Activated CD8-positive, alpha-beta memory T cell treated with anti-CD3 and anti-CD28 coated beads, Interleukin-2, amount 10 ng/mL, durations not matched to agents 7 days and 5 days (primary cell): ENCODE measurements at regions not wholly inside any gene's neighbourhood (a gene's known extent, or its start where the extent isn't known, plus 50 kb on each side); places are given as distances from the start of the nearest gene placed in this dataset.

Experiments
- ATAC-seq: fragments of 150-1000 bp; cut with Tn5 transposase; one replicate; pipeline ENCODE4 v1.10.0; 2021; ENCODE audit warnings: moderate library complexity
- CTCF ChIA-PET: fragments of 350-600 bp; sonication (Branson Sonifier 250); formaldehyde crosslinking; loops from one replicate; lab custom pipeline; 2021; ENCODE audit warnings: antibody characterized with exemption; lab: Charles Lee
- DNase-seq: peaks from one replicate; pipeline ENCODE4 v3.0.0-alpha.2; 2020
- H3K27ac Mint-ChIP-seq: one replicate; pipeline ENCODE4 v1.8.0; 2021; ENCODE audit warnings: mild to moderate bottlenecking, mixed read lengths
- H3K27me3 Mint-ChIP-seq: one replicate; pipeline ENCODE4 v1.8.0; 2021; ENCODE audit warnings: mixed read lengths
- H3K36me3 Mint-ChIP-seq: one replicate; pipeline ENCODE4 v1.8.0; 2021; ENCODE audit warnings: mild to moderate bottlenecking, mixed read lengths
- H3K4me1 Mint-ChIP-seq: one replicate; pipeline ENCODE4 v1.8.0; 2021; ENCODE audit warnings: mixed read lengths
- H3K4me3 Mint-ChIP-seq: one replicate; pipeline ENCODE4 v1.8.0; 2021; ENCODE audit warnings: mild to moderate bottlenecking, moderate library complexity, mixed read lengths
- H3K9me3 Mint-ChIP-seq: one replicate; pipeline ENCODE4 v1.8.0; 2022; ENCODE audit warnings: low read depth, mixed read lengths

DNA sequence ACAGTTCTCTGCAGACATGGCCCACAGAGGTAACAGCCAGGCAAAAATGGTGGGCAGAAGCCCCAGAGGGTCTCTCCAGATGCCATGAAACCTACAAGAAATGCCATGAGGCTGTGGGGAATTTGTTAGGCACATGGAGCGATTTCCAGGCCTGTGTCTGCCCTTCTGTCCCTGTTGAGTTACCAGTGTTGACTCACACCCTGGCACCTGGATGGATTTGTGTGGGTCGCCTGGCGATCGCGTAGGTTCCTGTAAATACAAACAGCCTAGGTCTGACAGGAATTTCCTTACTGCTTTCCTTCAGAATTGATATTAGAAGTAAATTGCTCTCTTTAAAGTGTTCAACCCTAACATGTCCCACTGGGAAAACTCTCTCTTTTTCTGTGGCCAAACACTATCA is 164.9 kb upstream of the EEPD1 start:
- Mint-ChIP-seq H3K9me3 (no peaks in the 10 kb centered on the region), H3K36me3 (no peaks in the 10 kb centered on the region), H3K4me3 (no peak overlapping the region), H3K27me3 (peaks cover 11% of the 10 kb centered on the region), H3K4me1 (no peaks in the 10 kb centered on the region), H3K27ac (no peak overlapping the region)
- ATAC-seq (no peak), DNase-seq (no peak)
- CTCF ChIA-PET = no interaction called here

DNA sequence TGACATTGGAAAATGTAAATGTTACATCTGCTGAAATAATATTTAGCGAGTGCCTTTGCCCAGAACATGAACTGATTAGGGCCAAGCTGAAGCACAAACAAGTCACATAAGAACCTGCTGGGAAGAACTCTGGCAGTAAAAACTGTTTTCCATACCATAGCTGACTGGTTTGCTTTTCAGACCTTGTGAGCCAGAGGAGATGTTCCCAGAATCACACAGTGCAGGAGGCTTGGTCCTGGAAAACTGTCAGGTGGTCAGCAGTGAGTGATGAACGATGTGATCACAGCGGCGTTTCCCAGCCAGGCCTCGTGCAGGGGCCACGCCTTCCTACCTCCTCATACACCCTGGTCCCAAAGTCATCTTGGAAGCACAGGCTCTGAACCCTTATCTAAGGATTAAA is 164.2 kb upstream of the EEPD1 start:
- Mint-ChIP-seq H3K27me3 (peaks cover 11% of the 10 kb centered on the region), H3K4me3 (no peak overlapping the region), H3K4me1 (no peaks in the 10 kb centered on the region), H3K9me3 (no peaks in the 10 kb centered on the region), H3K27ac (no peak overlapping the region), H3K36me3 (no peaks in the 10 kb centered on the region)
- CTCF ChIA-PET = no interaction called here
- no peak for DNase-seq
- ATAC-seq = no peak

DNA sequence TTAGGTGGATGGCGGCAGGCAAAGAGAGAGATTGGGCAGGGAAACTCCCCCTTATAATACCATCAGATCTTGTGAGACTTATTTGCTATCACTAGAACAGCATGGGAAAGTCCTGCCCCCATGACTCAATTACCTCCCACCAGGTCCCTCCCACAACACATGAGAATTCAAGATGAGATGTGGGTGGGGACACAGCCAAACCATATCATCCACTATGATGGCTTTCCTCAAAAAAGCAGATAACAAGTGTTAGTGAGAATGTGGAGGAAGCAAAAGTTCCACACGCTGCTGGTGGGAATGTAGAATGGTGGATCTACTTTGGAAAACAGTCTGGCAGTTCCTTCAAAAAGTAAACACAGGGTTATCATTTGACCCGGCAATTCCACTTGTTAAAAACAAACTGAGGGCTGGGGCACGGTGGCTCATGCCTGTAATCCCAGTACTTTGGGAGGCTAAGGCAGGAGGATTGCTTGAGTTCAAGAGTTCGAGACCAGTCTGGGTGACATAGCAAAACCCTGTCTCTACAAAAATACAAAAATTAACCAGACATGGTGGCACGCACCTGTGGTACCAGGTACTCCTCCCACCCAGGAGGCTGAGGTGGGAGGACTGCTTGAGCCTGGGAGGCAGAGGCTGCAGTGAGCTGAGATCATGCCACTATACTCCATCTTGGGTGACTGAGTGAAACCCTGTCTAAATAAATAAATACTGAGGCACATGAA is 161.4 kb upstream of the EEPD1 start:
- H3K4me3 Mint-ChIP-seq = no peak overlapping the region

DNA sequence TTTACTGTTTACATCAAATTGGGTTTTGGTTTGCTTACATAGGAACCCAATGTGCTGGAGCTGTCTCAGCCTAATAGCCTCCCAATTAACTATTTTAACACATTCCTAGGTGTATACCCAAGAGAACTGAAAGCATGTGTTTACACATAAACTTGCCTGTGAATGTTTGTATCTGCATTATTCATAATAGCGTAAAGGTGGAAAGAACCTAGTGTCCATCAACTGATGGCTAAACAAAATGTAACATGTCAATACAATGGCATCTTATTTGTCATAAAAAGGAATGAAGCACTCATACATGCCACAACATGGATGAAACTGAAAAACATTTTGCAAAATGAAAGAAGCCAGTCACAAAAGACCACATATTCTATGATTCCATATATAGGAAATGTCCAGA is 160.6 kb upstream of the EEPD1 start:
- CTCF ChIA-PET = no interaction called here
- Mint-ChIP-seq H3K4me3 (no peak overlapping the region), H3K27me3 (peaks cover 11% of the 10 kb centered on the region), H3K27ac (no peak overlapping the region), H3K9me3 (no peaks in the 10 kb centered on the region), H3K36me3 (no peaks in the 10 kb centered on the region), H3K4me1 (no peaks in the 10 kb centered on the region)
- ATAC-seq = no peak
- no peak for DNase-seq

More for the DNA sequence above, 161.4 kb upstream of the EEPD1 start:
- Mint-ChIP-seq H3K9me3 (no peaks in the 10 kb centered on the region), H3K27ac (no peak overlapping the region), H3K36me3 (no peaks in the 10 kb centered on the region), H3K4me1 (no peaks in the 10 kb centered on the region), H3K27me3 (peaks cover 11% of the 10 kb centered on the region)
- CTCF ChIA-PET = no interaction called here
- DNase-seq (no peak), ATAC-seq (no peak)

DNA sequence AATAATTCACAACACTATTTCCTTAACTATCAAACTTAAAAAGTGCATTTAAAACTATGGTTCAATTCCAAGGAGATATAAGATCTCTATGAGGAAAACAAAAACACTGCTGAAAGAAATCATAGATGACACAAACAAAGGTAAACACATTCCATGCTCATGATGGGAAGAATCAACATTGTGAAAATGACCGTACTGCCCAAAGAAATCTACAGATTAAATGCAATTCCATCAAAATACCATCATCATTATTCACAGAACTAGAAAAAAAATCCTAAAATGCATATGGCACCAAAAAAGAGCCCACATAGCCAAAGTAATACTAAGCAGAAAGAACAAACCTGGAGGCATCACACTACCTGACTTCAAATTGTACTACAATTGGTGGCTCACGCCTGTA is 159.9 kb upstream of the EEPD1 start:
- H3K27ac Mint-ChIP-seq = no peak overlapping the region
- no peaks in the 10 kb centered on the region for H3K4me1 Mint-ChIP-seq
- H3K27me3 Mint-ChIP-seq = peaks cover 11% of the 10 kb centered on the region
- DNase-seq (no peak), ATAC-seq (no peak)
- no peaks in the 10 kb centered on the region for H3K36me3 Mint-ChIP-seq
- CTCF ChIA-PET = no interaction called here
- no peaks in the 10 kb centered on the region for H3K9me3 Mint-ChIP-seq
- no peak overlapping the region for H3K4me3 Mint-ChIP-seq

DNA sequence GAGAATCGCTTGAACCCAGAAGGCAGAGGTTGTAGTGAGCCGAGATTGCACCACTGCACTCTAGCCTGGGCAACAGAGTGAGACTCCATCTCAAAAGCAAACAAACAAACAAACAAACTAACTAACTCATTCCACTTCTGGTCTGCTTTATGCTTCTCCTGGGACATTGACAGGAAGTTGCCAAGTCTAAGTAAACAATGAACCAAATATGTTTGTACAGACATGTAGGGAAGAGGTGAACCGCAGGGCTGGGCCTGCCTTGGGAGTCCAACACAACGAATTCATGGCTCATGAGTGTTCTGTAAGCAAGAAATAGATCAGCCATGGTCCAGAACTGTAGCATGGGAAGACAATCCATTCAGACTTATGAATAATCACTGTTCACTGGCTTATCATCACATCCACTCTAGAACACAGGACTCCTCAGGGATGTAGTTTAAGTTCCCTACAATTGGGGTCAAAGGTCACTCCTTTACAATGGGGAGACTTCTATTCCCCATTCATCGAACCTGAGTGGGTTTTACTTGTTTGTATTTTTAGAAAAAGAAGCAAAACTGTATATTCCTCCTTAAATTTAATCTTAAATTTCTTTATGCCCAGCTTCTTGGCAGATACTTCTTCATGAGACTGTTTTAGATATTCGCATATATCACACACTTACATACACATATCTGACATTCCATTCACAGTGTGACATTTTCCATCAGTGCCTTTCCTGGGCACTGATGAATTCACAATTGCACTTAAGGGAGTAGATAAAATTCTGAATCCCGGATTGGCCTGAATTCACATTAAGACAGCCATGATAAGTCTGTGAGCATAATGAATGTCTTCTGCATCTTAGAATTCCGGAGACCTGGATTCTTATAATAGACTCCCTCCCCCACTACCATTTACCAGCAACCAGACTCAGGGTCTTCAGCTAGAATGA is 159.1 kb upstream of the EEPD1 start:
- Mint-ChIP-seq H3K27me3 (peaks cover 11% of the 10 kb centered on the region), H3K36me3 (no peaks in the 10 kb centered on the region), H3K27ac (no peak overlapping the region), H3K9me3 (no peaks in the 10 kb centered on the region), H3K4me3 (no peak overlapping the region), H3K4me1 (no peaks in the 10 kb centered on the region)
- DNase-seq = no peak
- CTCF ChIA-PET = no interaction called here
- no peak for ATAC-seq

DNA sequence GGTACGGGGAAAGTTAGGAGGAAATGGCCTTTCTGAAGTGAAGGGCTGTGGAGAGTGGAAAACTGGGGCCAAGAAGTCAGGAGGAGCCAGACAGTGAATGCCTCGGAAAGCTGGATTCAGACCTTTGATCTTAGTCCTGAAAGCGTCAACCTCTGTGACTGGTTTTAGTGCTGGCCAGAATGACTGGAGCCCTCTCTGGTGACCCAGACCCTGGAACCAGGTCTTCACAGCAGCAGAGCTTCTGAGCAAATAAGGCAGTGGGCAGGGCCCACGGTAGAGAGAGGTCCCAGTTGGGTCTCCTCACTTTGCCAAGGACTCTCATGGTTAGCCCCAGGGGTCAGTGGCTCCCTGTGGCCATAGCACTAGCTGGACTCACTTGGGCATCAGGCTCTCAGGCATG is 157.7 kb upstream of the EEPD1 start:
- no peak overlapping the region for H3K4me3 Mint-ChIP-seq
- H3K36me3 Mint-ChIP-seq = no peaks in the 10 kb centered on the region
- H3K9me3 Mint-ChIP-seq = no peaks in the 10 kb centered on the region
- H3K4me1 Mint-ChIP-seq = no peaks in the 10 kb centered on the region
- ATAC-seq (no peak), DNase-seq (no peak)
- CTCF ChIA-PET = no interaction called here
- H3K27ac Mint-ChIP-seq = no peak overlapping the region
- H3K27me3 Mint-ChIP-seq = peaks cover 9% of the 10 kb centered on the region

DNA sequence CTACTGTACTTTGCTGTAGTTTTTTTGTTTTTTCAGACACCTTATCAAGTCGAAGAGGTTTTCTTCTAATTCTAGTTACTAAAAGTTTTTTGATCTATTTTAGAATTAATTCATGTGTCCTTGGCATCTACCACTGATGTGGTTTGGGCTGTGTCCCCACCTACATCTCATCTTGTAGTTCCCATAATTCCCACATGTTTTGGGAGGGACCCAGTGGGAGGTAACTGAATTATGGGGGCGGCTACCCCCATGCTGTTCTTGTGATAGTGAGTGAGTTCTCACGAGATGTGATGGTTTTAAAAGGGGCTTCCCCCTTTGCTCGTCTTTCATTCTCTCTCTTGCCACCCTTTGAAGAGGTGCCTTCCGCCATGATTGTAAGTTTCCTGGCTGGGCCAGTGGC is 154.6 kb upstream of the EEPD1 start:
- CTCF ChIA-PET = no interaction called here
- Mint-ChIP-seq H3K36me3 (no peaks in the 10 kb centered on the region), H3K4me1 (no peaks in the 10 kb centered on the region), H3K27me3 (peaks cover 12% of the 10 kb centered on the region), H3K9me3 (no peaks in the 10 kb centered on the region), H3K27ac (no peak overlapping the region), H3K4me3 (no peak overlapping the region)
- ATAC-seq (no peak), DNase-seq (peak; percentile 1)

DNA sequence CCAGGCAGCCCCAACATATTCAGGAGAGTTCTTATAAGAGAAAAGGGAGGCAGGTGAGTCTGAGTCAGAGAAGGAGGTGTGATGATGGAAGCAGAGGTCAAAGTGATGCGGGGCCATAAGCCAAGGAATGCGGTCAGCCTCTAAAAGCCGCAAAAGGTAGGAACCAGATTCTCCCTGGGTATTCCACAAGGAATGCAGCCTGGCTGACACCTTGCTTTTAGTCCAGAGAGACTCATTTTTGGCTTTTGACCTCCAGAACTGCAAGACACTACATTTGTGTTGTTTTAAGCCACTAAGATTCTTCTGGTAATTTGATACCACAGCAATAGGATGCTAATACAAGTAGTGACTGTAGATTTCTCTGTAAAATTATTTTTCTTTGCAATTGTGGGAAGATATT is 151.5 kb upstream of the EEPD1 start:
- Mint-ChIP-seq H3K36me3 (no peaks in the 10 kb centered on the region), H3K27me3 (peaks cover 12% of the 10 kb centered on the region), H3K4me1 (peaks cover 3% of the 10 kb centered on the region), H3K4me3 (no peak overlapping the region), H3K27ac (no peak overlapping the region), H3K9me3 (no peaks in the 10 kb centered on the region)
- DNase-seq = no peak
- no peak for ATAC-seq
- CTCF ChIA-PET = no interaction called here

DNA sequence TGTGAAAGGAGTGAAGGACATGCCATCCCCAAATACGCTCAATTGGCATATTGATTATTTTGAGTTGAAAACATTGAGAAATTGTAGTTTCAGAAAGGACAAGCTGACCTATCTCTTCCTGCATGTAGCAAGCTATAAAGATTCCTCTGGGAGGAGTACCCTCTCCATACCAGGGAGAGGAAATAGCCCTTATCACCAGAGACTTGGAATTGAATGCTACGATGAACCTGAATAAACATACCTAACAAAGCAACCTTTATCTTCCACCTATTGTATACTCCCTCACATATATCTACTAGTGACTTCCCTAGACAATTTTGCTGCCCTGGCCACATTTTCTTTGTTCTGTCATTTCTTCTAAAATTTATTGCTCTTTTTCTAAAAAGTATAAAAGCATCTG is 150.2 kb upstream of the EEPD1 start:
- no peaks in the 10 kb centered on the region for H3K36me3 Mint-ChIP-seq
- peaks cover 12% of the 10 kb centered on the region for H3K27me3 Mint-ChIP-seq
- no peak overlapping the region for H3K4me3 Mint-ChIP-seq
- H3K9me3 Mint-ChIP-seq = no peaks in the 10 kb centered on the region
- DNase-seq (no peak), ATAC-seq (no peak)
- CTCF ChIA-PET = no interaction called here
- peaks cover 3% of the 10 kb centered on the region for H3K4me1 Mint-ChIP-seq
- no peak overlapping the region for H3K27ac Mint-ChIP-seq

DNA sequence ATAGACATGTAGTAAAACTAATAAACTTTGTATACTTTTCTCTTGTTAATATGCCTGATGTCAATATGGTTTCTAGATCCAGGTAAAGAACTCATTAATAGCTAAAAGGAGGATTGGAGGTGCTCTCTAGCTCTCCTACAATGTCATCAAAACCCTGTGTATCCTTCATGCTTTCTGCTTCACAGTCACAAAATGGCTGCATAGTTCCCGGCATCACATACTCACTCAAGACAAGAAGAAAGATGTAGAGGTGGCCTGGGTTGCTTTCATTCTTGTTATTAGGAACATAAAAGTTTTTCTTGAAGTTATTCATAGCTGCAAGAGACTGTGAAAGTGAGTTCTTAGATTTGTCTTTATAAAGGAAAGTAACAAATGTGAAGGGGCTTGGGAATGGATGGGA is 149.7 kb upstream of the EEPD1 start:
- Mint-ChIP-seq H3K27ac (no peak overlapping the region), H3K36me3 (no peaks in the 10 kb centered on the region), H3K4me3 (no peak overlapping the region), H3K9me3 (no peaks in the 10 kb centered on the region), H3K27me3 (peaks cover 12% of the 10 kb centered on the region), H3K4me1 (peaks cover 3% of the 10 kb centered on the region)
- CTCF ChIA-PET = no interaction called here
- ATAC-seq (no peak), DNase-seq (no peak)

DNA sequence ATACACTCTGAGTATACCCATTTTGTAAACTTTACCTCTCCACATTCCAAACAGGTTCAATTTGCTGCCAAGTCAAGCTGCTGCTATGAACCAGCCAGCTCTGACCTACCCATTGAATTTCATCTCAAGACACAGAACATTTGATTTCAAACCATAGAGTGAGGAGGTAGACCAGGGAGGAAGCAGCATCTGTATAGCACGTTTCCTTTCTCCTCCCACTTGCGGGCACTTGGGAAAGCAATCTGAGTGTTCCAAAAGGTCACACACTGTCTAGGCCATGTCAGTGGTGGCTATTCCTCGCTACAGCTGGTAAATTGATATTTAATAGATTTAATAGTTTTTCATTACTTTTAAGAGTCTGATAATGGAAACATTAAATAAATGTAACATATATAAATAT is 147.8 kb upstream of the EEPD1 start:
- Mint-ChIP-seq H3K27ac (no peak overlapping the region), H3K4me1 (peaks cover 3% of the 10 kb centered on the region), H3K27me3 (peaks cover 9% of the 10 kb centered on the region), H3K36me3 (no peaks in the 10 kb centered on the region), H3K4me3 (no peak overlapping the region), H3K9me3 (no peaks in the 10 kb centered on the region)
- ATAC-seq (no peak), DNase-seq (peak; percentile 22)
- CTCF ChIA-PET = interaction anchor here (1.1 kb wide), 1 partner anchor 314 kb away, joined by 3 read pairs; no protein-coding TSS in a partner anchor

DNA sequence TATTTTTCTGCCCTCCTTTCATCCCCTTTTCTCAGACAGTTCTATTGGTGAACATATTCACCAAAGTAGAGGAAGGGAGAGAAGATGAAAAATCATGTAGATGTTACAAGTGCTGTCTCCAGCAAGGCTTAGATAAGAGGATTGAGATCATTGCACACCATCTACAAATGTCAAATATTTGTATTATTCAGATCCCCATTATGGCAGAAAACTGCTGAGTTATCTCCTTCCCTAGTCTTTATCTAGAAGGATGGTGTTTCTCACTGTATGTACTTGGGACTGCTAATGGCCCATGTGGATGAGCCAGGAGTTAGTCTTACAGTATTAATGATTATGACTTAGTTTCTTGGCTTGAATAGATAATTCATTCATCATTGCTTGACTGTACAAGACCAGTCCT is 147.2 kb upstream of the EEPD1 start:
- CTCF ChIA-PET = no interaction called here
- no peak overlapping the region for H3K27ac Mint-ChIP-seq
- H3K4me1 Mint-ChIP-seq = peaks cover 3% of the 10 kb centered on the region
- H3K9me3 Mint-ChIP-seq = no peaks in the 10 kb centered on the region
- ATAC-seq = no peak
- H3K27me3 Mint-ChIP-seq = peaks cover 9% of the 10 kb centered on the region
- H3K36me3 Mint-ChIP-seq = no peaks in the 10 kb centered on the region
- H3K4me3 Mint-ChIP-seq = no peak overlapping the region
- no peak for DNase-seq

DNA sequence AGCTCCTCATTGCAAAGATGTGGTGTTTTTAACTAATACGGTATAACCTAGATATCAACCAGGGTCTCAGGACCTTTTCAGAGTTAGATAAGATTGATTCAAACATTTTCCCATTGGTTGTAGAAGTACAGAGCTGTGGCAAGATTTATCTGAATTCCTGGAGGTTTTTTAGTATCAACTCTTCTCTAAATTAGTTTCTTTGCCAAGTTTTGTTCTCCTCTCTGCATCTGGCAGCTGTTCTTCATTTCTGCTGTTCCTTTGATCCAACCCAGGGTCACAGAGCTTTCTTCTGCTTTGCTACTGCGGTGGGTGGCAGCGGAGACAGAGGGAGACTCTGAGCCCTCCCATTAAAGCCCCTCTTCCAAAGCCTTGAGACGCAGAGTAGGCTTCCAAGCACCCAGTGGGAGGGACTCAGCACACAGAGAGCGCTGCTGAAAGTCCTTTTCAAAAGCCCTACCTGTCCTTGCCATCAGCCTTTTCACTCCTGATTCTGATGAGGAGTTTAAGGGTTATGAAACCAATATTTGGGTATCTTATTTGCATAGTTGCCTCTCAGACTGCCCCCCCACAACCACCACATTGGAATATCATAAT is 146.3 kb upstream of the EEPD1 start:
- ATAC-seq = no peak
- CTCF ChIA-PET = no interaction called here

More for the DNA sequence above, 146.3 kb upstream of the EEPD1 start:
- peak; percentile 22 for DNase-seq
- H3K4me3 Mint-ChIP-seq = no peak overlapping the region
- peaks cover 3% of the 10 kb centered on the region for H3K4me1 Mint-ChIP-seq
- H3K9me3 Mint-ChIP-seq = no peaks in the 10 kb centered on the region
- H3K36me3 Mint-ChIP-seq = no peaks in the 10 kb centered on the region
- peaks cover 9% of the 10 kb centered on the region for H3K27me3 Mint-ChIP-seq
- no peak overlapping the region for H3K27ac Mint-ChIP-seq
